Motor neuron (in vitro differentiated cells): ENCODE measurements at regions not wholly inside any gene's neighbourhood (a gene's known extent, or its start where the extent isn't known, plus 50 kb on each side); places are given as distances from the start of the nearest gene placed in this dataset.
"Not testable (repeated sequence)": the region's sequence is repeated elsewhere in the genome, so short reads cannot be mapped to it uniquely, and the experiment has no call there.

Source experiments
- ATAC-seq, 8 experiments: fragments of 200-7000 bp; cut with Tn5 transposase; replicated peaks in 6 of 8; 2 replicates each; pipeline ENCODE4 v1.8.0; 2021; ENCODE audit warnings: mild to moderate bottlenecking in 8 of 8, moderate library complexity in 8 of 8
- H3K27ac ChIP-seq, 2 donors: fragments of 250-450 bp; sonication (Bioruptor Pico); 2 replicates each; pipeline ENCODE4 v1.9.0; 2021; ENCODE audit warnings: antibody characterized with exemption in 2 of 2, mild to moderate bottlenecking in 2 of 2, moderate library complexity in 1 of 2
- H3K4me1 ChIP-seq, 2 donors: fragments of 250-450 bp; sonication (Bioruptor Pico); replicated peaks in 1 of 2; 2 replicates each; pipeline ENCODE4 v1.6.1; 2021; ENCODE audit warnings: antibody characterized with exemption in 2 of 2, mild to moderate bottlenecking in 2 of 2, moderate library complexity in 1 of 2
- H3K4me3 ChIP-seq, 5 donors: fragments of 250-450 bp; sonication (Bioruptor Pico); 2 replicates each; pipeline ENCODE4 v1.9.0; 2021; ENCODE audit warnings: antibody characterized with exemption in 5 of 5, mild to moderate bottlenecking in 5 of 5, moderate library complexity in 4 of 5
- WGBS, 10 experiments: fragments of 450-650 bp; shearing (Covaris generic); methylation state at CpG; one replicate each; pipeline ENCODE4 v1.0.0; 2022; 5-methylcytosine and 5-hydroxymethylcytosine counted together
- in situ Hi-C, 9 experiments: fragments of 400-800 bp; cut with MboI; loops; one replicate each; pipeline ENCODE4 v1.15.0; 2021; ENCODE audit warnings: low sequenced_read_pairs in 9 of 9, low pct_unique_long_range_greater_than_20kb in 2 of 9; ENCODE audit not compliant: unreplicated experiment in 9 of 9

GRCh38 chr6:17004269-17004668, 97.6 kb upstream of the STMND1 start:
- 0 to 27% (median 0%) methylated on average over 1 of the region's 1 CpG; no CpG with 5 or more reads in 3 of the 10 experiments for WGBS, 10 experiments
- no peak for ATAC-seq

GRCh38 chr6:17002123-17002522, 99.7 kb upstream of the STMND1 start:
- H3K27ac ChIP-seq = no peak overlapping the region
- H3K4me3 ChIP-seq = no peak overlapping the region
- no peaks in the 10 kb centered on the region for H3K4me1 ChIP-seq
- WGBS, 10 experiments = 67 to 100% (median 78%) methylated on average over 1 to 2 of the region's 2 CpGs; no CpG with 5 or more reads in 4 of the 10 experiments
- in situ Hi-C loops = no loop called here
- ATAC-seq = no peak

More at GRCh38 chr6:17004269-17004668, 97.6 kb upstream of the STMND1 start:
- H3K27ac ChIP-seq = no peak overlapping the region
- H3K4me3 ChIP-seq = no peak overlapping the region
- H3K4me1 ChIP-seq = no peaks in the 10 kb centered on the region
- in situ Hi-C loops = no loop called here

GRCh38 chr6:17001188-17001587, 100.7 kb upstream of the STMND1 start:
- Histone ChIP-seq H3K4me3 (no peak overlapping the region), H3K4me1 (no peaks in the 10 kb centered on the region), H3K27ac (no peak overlapping the region)
- in situ Hi-C loops = no loop called here
- WGBS, 10 experiments = 31 to 100% (median 71%) methylated on average over 1 of the region's 1 CpG; no CpG with 5 or more reads in 3 of the 10 experiments
- ATAC-seq = peak in 2 of 8 experiments; percentile 45 to 53

- Histone ChIP-seq H3K4me1 (no peaks in the 10 kb centered on the region), H3K4me3 (no peak overlapping the region), H3K27ac (no peak overlapping the region)
- peak in 2 of 8 experiments; percentile 25 to 74 for ATAC-seq
- in situ Hi-C loops = loop anchor here in 1 of 9 experiments (25.0 kb wide), 1 partner anchor 88 kb away; no protein-coding TSS in a partner anchor
- WGBS, 10 experiments = 0 to 89% (median 42%) methylated on average over 1 to 2 of the region's 2 CpGs; no CpG with 5 or more reads in 1 of the 10 experiments
Observed at GRCh38 chr6:16999491-17000436, 102.1 kb upstream of the STMND1 start.

- 73 to 100% (median 85%) methylated on average over 3 to 5 of the region's 5 CpGs for WGBS, 10 experiments
Observed at GRCh38 chr6:16998461-16998860, 103.4 kb upstream of the STMND1 start.

GRCh38 chr6:16995511-16996250, 106.2 kb upstream of the STMND1 start:
- 76 to 100% (median 87%) methylated on average over 2 to 6 of the region's 6 CpGs; no CpG with 5 or more reads in 1 of the 10 experiments for WGBS, 10 experiments
- in situ Hi-C loops = loop anchor here in 1 of 9 experiments (25.0 kb wide), 1 partner anchor 92 kb away; no protein-coding TSS in a partner anchor
- ATAC-seq = no peak
- Histone ChIP-seq H3K4me1 (no peaks in the 10 kb centered on the region), H3K27ac (no peak overlapping the region), H3K4me3 (no peak overlapping the region)

More at GRCh38 chr6:16998461-16998860, 103.4 kb upstream of the STMND1 start:
- no peaks in the 10 kb centered on the region for H3K4me1 ChIP-seq
- in situ Hi-C loops = loop anchor here in 1 of 9 experiments (25.0 kb wide), 1 partner anchor 89 kb away; no protein-coding TSS in a partner anchor
- no peak overlapping the region for H3K27ac ChIP-seq
- no peak overlapping the region for H3K4me3 ChIP-seq
- no peak for ATAC-seq

GRCh38 chr6:16993396-16993795, 108.5 kb upstream of the STMND1 start:
- 37 to 74% (median 67%) methylated on average over 1 to 6 of the region's 6 CpGs; no CpG with 5 or more reads in 1 of the 10 experiments for WGBS, 10 experiments
- in situ Hi-C loops = loop anchor here in 1 of 9 experiments (25.0 kb wide), 1 partner anchor 94 kb away; no protein-coding TSS in a partner anchor
- ATAC-seq = no peak
- Histone ChIP-seq H3K4me1 (no peaks in the 10 kb centered on the region), H3K27ac (no peak overlapping the region), H3K4me3 (no peak overlapping the region)

- 29 to 100% (median 48%) methylated on average over 2 to 3 of the region's 3 CpGs for WGBS, 10 experiments
- peak in 2 of 8 experiments; percentile 28 to 29 for ATAC-seq
- Histone ChIP-seq H3K4me1 (no peaks in the 10 kb centered on the region), H3K4me3 (no peak overlapping the region), H3K27ac (no peak overlapping the region)
- in situ Hi-C loops = loop anchor here in 1 of 9 experiments (25.0 kb wide), 1 partner anchor 95 kb away; no protein-coding TSS in a partner anchor
Observed at GRCh38 chr6:16991981-16992629, 109.7 kb upstream of the STMND1 start.

- H3K4me1 ChIP-seq, H3K4me3 ChIP-seq, ATAC-seq, H3K27ac ChIP-seq: not testable (repeated sequence)
- in situ Hi-C loops = loop anchor here in 1 of 9 experiments (25.0 kb wide), 1 partner anchor 97 kb away; no protein-coding TSS in a partner anchor
- WGBS, 10 experiments = 50 to 100% (median 80%) methylated on average over 1 to 2 of the region's 3 CpGs; no CpG with 5 or more reads in 3 of the 10 experiments
Observed at GRCh38 chr6:16989976-16990375, 111.9 kb upstream of the STMND1 start.

- 40 to 100% (median 83%) methylated on average over 1 to 2 of the region's 2 CpGs; no CpG with 5 or more reads in 5 of the 10 experiments for WGBS, 10 experiments
- no peak for ATAC-seq
- in situ Hi-C loops = loop anchor here in 1 of 9 experiments (25.0 kb wide), 1 partner anchor 98 kb away; no protein-coding TSS in a partner anchor
Observed at GRCh38 chr6:16989382-16989781, 112.5 kb upstream of the STMND1 start.

GRCh38 chr6:16987996-16988395, 113.9 kb upstream of the STMND1 start:
- in situ Hi-C loops = loop anchor here in 1 of 9 experiments (25.0 kb wide), 1 partner anchor 99 kb away; no protein-coding TSS in a partner anchor
- WGBS, 10 experiments = 33 to 83% (median 60%) methylated on average over 1 of the region's 1 CpG; no CpG with 5 or more reads in 5 of the 10 experiments

More at GRCh38 chr6:16989382-16989781, 112.5 kb upstream of the STMND1 start:
- H3K4me3 ChIP-seq = no peak overlapping the region
- no peaks in the 10 kb centered on the region for H3K4me1 ChIP-seq
- H3K27ac ChIP-seq = no peak overlapping the region

More at GRCh38 chr6:16987996-16988395, 113.9 kb upstream of the STMND1 start:
- Histone ChIP-seq H3K4me3 (no peak overlapping the region), H3K4me1 (no peaks in the 10 kb centered on the region), H3K27ac (no peak overlapping the region)
- ATAC-seq = no peak
